ENCODE measurements at regions not wholly inside any gene's neighbourhood (a gene's known extent, or its start where the extent isn't known, plus 50 kb on each side); places are given as distances from the start of the nearest gene placed in this dataset.

GRCh38 chr2:3062476-3063260 lies 314.9 kb downstream of the EIPR1 start:
- no peak for DNase-seq (ENCODE audit: low read depth)

- no peak for DNase-seq (ENCODE audit: low read depth)
These were observed 317.6 kb downstream of the EIPR1 start for GRCh38 chr2:3060049-3060448.

- no peak for DNase-seq (ENCODE audit: low read depth)
These were observed 318.3 kb downstream of the EIPR1 start for GRCh38 chr2:3059141-3059925.

- no peak for DNase-seq (ENCODE audit: low read depth)
These were observed 323.6 kb downstream of the EIPR1 start for GRCh38 chr2:3054066-3054465.

GRCh38 chr2:3051266-3051665 lies 326.4 kb downstream of the EIPR1 start:
- no peak for DNase-seq (ENCODE audit: low read depth)

GRCh38 chr2:3046170-3046865 lies 331.3 kb downstream of the EIPR1 start:
- DNase-seq (ENCODE audit: low read depth): no peak

- DNase-seq (ENCODE audit: low read depth): no peak
These were observed 332.2 kb downstream of the EIPR1 start for GRCh38 chr2:3045318-3045921.

- DNase-seq (ENCODE audit: low read depth): no peak
These were observed 332.9 kb downstream of the EIPR1 start for GRCh38 chr2:3044587-3045317.

- no peak for DNase-seq (ENCODE audit: low read depth)
These were observed 333.9 kb downstream of the EIPR1 start for GRCh38 chr2:3043726-3044125.

- DNase-seq (ENCODE audit: low read depth): no peak
These were observed 334.7 kb downstream of the EIPR1 start for GRCh38 chr2:3042601-3043585.

GRCh38 chr2:3041841-3042600 lies 335.6 kb downstream of the EIPR1 start:
- DNase-seq (ENCODE audit: low read depth): no peak

- DNase-seq (ENCODE audit: low read depth): no peak
These were observed 336.4 kb downstream of the EIPR1 start for GRCh38 chr2:3041246-3041645.

GRCh38 chr2:3040496-3041140 lies 337.0 kb downstream of the EIPR1 start:
- DNase-seq (ENCODE audit: low read depth): no peak

- no peak for DNase-seq (ENCODE audit: low read depth)
These were observed 337.6 kb downstream of the EIPR1 start for GRCh38 chr2:3040066-3040428.

GRCh38 chr2:3039188-3040065 lies 338.2 kb downstream of the EIPR1 start:
- no peak for DNase-seq (ENCODE audit: low read depth)

GRCh38 chr2:3038636-3039035 lies 339.0 kb downstream of the EIPR1 start:
- DNase-seq (ENCODE audit: low read depth): no peak

- no peak for DNase-seq (ENCODE audit: low read depth)
These were observed 340.1 kb downstream of the EIPR1 start for GRCh38 chr2:3037196-3038194.
